Hepatic stellate cell (primary cell): ENCODE measurements at regions not wholly inside any gene's neighbourhood (a gene's known extent, or its start where the extent isn't known, plus 50 kb on each side); places are given as distances from the start of the nearest gene placed in this dataset.

Source experiments
- DNase-seq: peaks from one replicate; pipeline ENCODE4 v3.0.0; 2011; ENCODE audit warnings: low spot score

DNA sequence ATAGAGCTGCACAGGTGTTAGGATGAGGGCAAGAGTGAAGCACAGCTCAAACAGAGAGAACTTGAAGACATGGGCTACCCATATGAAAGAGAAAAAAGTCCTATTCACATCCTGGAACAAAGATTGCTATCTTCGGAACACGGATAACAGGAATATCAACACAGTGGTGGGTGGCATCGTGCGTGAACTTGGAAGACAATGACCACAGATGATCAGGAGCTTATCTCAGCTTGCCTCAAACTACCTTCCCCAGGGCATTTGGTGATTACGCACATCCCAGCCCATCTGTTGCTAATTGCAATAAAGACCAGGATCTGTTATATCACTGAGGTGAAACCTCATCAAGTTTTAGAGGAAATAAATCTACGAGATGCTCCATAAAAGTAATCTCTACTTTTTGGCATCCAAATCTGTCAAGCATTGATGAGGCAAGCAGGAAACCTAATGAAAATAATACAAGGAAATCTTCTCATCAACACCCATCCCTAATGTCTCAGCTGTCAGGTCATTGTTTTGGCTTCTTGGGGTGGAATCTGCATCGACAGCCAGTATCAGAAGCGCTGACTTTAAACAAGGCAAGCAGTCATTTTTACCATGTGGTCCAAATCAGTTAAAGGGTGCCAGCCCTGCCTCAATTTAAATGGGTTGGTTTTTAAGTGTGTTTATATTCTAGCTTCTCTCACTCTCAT is 188.2 kb downstream of the SPCS3 start:
- no peak for DNase-seq

- DNase-seq = no peak
Observed at GRCh38 chr4:176508780-176509331, 189.1 kb downstream of the SPCS3 start.

DNA sequence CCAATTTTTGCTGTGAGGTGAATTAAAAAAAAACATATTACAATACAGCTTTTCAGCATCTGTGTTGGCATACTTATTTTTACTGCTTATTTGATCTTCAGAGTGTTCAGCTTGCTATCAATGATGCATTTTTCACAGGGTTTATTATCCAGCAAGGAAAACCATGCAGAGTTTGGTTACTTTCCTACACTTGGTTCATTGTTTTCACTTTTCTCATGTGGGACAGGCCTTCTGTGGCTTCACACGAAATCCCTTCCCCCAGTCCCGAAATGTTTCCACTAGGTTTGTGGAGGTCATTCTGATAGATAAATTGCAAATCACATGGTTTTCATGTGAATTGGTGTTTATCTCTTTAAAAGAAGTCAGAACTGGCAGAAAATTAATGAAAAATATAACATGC is 205.8 kb downstream of the SPCS3 start:
- DNase-seq = no peak

DNA sequence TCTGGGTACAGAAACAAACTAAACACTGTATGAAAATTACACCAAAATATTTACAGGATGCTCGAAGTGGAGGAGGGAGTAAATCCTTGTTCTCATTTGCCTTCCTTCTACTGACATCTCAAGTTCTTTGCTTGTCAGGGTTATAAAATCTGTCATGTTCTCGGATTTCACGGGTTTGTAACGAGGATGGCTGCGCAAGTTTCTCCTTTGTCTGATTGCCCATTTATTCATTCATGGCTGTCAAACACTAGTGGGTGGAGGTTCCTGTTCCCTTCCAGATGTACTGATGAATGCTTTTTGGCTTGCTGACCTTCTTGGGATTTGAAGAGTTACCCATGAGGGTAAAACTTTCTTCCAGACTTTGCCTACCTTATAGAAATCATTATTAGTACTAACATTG is 206.9 kb downstream of the SPCS3 start:
- DNase-seq = no peak

DNA sequence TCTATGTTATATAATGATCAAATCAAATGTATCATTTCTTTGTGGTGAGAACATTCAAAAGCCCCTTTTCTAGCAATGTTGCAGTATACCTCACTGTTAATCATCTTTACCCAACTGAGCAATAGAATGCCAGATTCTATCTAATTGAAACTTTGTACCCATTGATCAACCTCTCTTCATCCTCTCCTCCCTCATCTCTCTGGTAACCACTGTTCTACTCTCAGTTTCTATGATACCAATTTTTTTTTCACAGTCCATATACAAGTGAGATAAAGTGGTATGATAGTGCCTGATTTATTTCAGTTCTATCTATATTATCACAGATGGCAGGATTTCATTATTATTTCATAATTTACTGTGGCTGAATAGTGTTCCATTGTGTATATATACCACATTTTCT is 209.8 kb downstream of the SPCS3 start:
- DNase-seq = no peak

GRCh38 chr4:176533159-176533558 is 213.4 kb downstream of the SPCS3 start:
- DNase-seq = no peak

- peak; percentile 10 for DNase-seq
Observed at GRCh38 chr4:176534566-176534965, 214.8 kb downstream of the SPCS3 start.

- peak; percentile 28 for DNase-seq
Observed at GRCh38 chr4:176538217-176538925, 218.6 kb downstream of the SPCS3 start.

- DNase-seq = no peak
Observed at GRCh38 chr4:176539091-176539784, 219.5 kb downstream of the SPCS3 start.

- no peak for DNase-seq
Observed at GRCh38 chr4:176539785-176540175, 220.0 kb downstream of the SPCS3 start.

DNA sequence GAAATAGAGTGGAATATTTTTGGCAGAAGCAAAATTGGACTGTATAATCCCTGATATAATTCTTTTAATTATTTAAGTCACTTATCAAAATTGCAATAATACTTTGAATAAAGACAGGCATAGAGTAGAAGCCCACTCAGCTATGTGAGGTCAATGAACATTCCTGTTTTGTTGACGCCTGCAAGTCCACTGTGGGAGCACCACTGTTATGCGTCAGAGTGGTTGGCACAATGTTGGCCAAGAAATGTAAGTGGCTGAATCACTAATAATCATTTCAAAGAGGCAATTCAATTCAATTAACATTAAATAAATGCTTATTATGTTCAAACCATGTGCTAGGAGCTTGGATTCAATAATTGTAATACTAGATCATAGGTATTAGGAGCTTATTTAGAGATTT is 221.0 kb downstream of the SPCS3 start:
- DNase-seq = no peak

GRCh38 chr4:176545872-176546271 is 226.1 kb downstream of the SPCS3 start:
- no peak for DNase-seq

DNA sequence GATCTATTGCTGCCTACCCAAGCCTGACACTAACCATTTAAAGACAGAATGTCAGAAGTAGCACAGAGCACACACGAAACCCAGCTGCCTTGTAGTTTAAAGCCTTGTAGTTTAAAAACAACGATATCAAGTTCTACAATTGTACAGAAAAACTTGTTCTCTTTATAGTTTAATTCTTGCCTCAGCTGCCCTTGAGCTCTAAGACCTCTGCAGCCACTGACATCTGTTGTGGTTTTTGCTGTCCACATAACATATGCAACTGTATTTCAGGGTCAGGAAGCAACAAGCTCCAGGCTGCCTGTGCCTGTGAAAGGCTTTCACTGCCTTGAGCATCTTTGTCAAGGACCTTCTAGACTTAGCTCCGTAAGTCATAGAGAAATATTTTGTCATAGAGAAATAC is 227.2 kb downstream of the SPCS3 start:
- DNase-seq = no peak

- DNase-seq = peak; percentile 36
Observed at GRCh38 chr4:176548571-176548970, 228.8 kb downstream of the SPCS3 start.

DNA sequence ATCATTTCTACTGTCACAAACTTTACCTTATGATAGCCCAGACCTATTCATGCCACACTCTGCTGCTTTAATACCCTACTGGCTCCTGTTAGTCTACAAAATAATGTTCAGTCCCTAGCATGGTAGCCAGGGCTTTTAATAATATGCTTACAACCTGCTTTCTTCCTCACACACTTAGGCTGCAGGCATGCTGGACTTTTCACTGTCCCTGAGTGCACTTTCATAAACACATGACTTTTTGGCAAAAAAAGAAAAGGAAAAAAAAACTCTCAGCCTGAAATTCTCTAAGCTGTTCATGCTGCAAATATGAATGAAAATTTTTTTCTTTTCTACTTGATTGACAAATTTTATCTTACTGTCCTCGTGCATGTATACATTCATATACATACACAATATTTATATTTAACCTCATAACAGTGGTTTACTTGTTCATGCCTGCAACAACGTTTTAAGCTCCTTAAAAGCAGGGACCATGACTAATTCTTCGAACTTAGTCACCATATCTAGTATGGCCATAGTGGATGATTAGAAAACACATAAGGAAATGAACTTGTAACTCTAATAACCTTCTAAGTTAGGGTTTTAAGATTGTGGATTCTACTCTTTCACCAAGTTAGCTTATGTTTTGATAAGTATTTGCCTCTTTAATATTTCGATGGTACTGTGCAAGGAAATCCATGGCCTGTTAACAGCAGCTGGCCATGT is 229.5 kb downstream of the SPCS3 start:
- DNase-seq = no peak

- DNase-seq = no peak
Observed at GRCh38 chr4:176558661-176559060, 234.1 kb downstream of the VEGFC start.

GRCh38 chr4:176561368-176561767 is 231.4 kb downstream of the VEGFC start:
- DNase-seq = no peak

GRCh38 chr4:176563591-176563990 is 229.1 kb downstream of the VEGFC start:
- no peak for DNase-seq

- no peak for DNase-seq
Observed at GRCh38 chr4:176565049-176565448, 227.7 kb downstream of the VEGFC start.

- DNase-seq = no peak
Observed at GRCh38 chr4:176566769-176567168, 226.0 kb downstream of the VEGFC start.

GRCh38 chr4:176568238-176568637 is 224.5 kb downstream of the VEGFC start:
- no peak for DNase-seq

- no peak for DNase-seq
Observed at GRCh38 chr4:176569301-176569700, 223.4 kb downstream of the VEGFC start.
